DOHH2 (cell line): ENCODE measurements at regions not wholly inside any gene's neighbourhood (a gene's known extent, or its start where the extent isn't known, plus 50 kb on each side); places are given as distances from the start of the nearest gene placed in this dataset.

Source experiments
- H3F3A ChIP-seq: fragments of 200-600 bp; sonication (generic), shearing (Covaris generic); 2 replicates; pipeline ENCODE4 v1.6.0; 2016; ENCODE audit warnings: antibody characterized with exemption, mild to moderate bottlenecking; ENCODE audit not compliant: control insufficient read depth, insufficient read depth
- H3K27ac ChIP-seq: fragments of 200-600 bp; sonication (generic); 2 replicates; pipeline ENCODE4 v1.5.1; 2014; ENCODE audit warnings: low read depth, mild to moderate bottlenecking, low read length, moderate library complexity
- H3K27me3 ChIP-seq: fragments of 200-600 bp; sonication (generic); 2 replicates; pipeline ENCODE4 v1.6.1; 2014; ENCODE audit warnings: mild to moderate bottlenecking, low read length, mixed read lengths; ENCODE audit not compliant: control insufficient read depth
- H3K36me3 ChIP-seq: fragments of 200-600 bp; sonication (generic); 2 replicates; pipeline ENCODE4 v1.6.1; 2014; ENCODE audit warnings: mild to moderate bottlenecking, low read length, moderate library complexity, mixed read lengths; ENCODE audit not compliant: control insufficient read depth
- H3K4me1 ChIP-seq: fragments of 200-600 bp; sonication (generic); 2 replicates; pipeline ENCODE4 v1.6.1; 2014; ENCODE audit warnings: mild to moderate bottlenecking, low read length, mixed read lengths; ENCODE audit not compliant: control insufficient read depth
- H3K4me2 ChIP-seq: fragments of 200-600 bp; sonication (generic); 2 replicates; pipeline ENCODE4 v1.6.0; 2014; ENCODE audit warnings: mild to moderate bottlenecking, low read length, moderate library complexity
- H3K4me3 ChIP-seq: fragments of 200-600 bp; sonication (generic); 2 replicates; pipeline ENCODE4 v1.5.1; 2014; ENCODE audit warnings: mild to moderate bottlenecking, low read length, mixed read lengths
- H3K79me2 ChIP-seq: fragments of 200-600 bp; sonication (generic); 2 replicates; pipeline ENCODE4 v1.6.1; 2014; ENCODE audit warnings: mild to moderate bottlenecking, low read length, mixed read lengths; ENCODE audit not compliant: control insufficient read depth
- H3K9me2 ChIP-seq: fragments of 200-600 bp; sonication (generic); replicated peaks from 2 replicates; pipeline ENCODE4 v1.6.1; 2014; ENCODE audit warnings: mild to moderate bottlenecking, low read length, mixed read lengths; ENCODE audit not compliant: control insufficient read depth
- H3K9me3 ChIP-seq: fragments of 200-600 bp; sonication (generic); 2 replicates; pipeline ENCODE4 v1.6.1; 2014; ENCODE audit warnings: antibody characterized with exemption, low read length, mixed read lengths; ENCODE audit not compliant: control insufficient read depth, insufficient read depth
- H4K20me1 ChIP-seq: fragments of 200-600 bp; sonication (generic); 2 replicates; pipeline ENCODE4 v1.6.0; 2014; ENCODE audit warnings: low read depth, mild to moderate bottlenecking, antibody characterized with exemption, low read length, moderate library complexity; ENCODE audit not compliant: control insufficient read depth, insufficient read depth
- CTCF ChIP-seq: fragments of 200-600 bp; sonication (generic); IDR thresholded peaks from one replicate; pipeline ENCODE4 v1.5.1; 2014; ENCODE audit warnings: antibody characterized with exemption, mild to moderate bottlenecking, low read depth, low read length; ENCODE audit not compliant: poor library complexity, severe bottlenecking
- EZH2phosphoT487 ChIP-seq: fragments of 200-600 bp; sonication (generic); IDR thresholded peaks from 2 replicates; pipeline ENCODE4 v1.6.1; 2017; ENCODE audit warnings: borderline replicate concordance, mild to moderate bottlenecking, antibody characterized with exemption, low read length, moderate library complexity, mixed read lengths

DNA sequence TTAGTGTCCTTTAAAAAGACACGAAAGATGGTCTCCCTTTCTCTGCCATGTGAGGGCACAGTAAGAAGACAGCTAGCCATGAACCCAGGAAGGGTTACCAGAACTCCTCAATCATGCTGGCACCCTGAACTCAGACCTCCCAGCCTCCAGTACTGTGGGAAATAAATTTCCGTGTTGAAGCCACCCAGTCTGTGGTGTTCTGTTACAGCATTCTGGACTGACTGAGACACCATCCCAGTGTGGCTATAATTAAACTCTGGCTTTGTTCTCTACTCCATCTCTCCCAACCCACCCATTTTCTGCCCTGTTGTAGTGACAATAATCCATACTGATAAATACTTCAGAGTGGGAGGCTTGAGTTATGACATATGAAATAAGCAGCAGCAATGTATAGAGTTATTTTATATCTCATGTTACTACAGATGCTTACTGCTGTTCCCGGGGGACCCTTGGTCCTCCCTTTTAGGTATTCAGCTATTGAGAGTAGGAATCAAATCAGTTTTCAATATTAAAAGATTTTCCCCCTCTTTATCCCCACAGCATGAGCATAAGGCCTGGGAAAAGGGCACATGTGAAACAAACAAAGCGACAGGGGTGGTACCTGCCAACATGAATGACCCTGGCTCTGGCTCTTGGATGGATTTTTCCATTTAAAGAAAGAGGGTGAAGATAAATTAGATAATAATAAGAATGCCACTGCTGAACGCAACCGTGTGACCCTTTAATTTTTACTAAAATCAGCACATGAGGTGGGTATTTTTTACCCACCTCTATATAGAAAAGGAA, 224.3 kb upstream of the SLC35B3 start:
- Histone ChIP-seq H3F3A (no peaks in the 10 kb centered on the region), H3K4me3 (no peak overlapping the region), H3K4me1 (no peaks in the 10 kb centered on the region), H3K9me3 (no peaks in the 10 kb centered on the region), H3K4me2 (no peak overlapping the region), H3K79me2 (no peaks in the 10 kb centered on the region), H3K9me2 (no peaks in the 10 kb centered on the region), H4K20me1 (no peaks in the 10 kb centered on the region), H3K27me3 (no peaks in the 10 kb centered on the region), H3K27ac (no peak overlapping the region), H3K36me3 (no peaks in the 10 kb centered on the region)
- no peak for TF ChIP-seq CTCF
- TF ChIP-seq EZH2phosphoT487 = no peak

DNA sequence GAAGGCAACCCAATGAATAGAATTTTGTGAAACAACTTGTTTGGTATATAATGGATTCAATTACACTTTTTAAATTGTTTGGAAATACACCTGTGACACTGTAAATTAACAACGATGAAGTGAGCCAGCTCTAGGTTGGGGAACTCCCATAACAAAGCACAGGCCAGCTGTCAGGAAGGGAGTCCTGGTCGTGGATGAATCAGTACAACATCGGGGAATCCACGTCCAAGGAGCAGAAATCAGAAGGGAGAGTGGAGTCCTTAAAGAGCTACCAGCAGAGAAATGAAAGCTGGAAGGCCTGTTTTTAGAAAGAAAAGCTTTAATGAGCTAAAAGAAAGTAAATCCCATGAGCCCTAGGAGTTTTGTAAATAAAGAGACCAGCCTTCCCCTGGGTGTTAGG, 223.1 kb upstream of the SLC35B3 start:
- H3K9me3 ChIP-seq = no peaks in the 10 kb centered on the region
- H3K4me3 ChIP-seq = no peak overlapping the region
- no peaks in the 10 kb centered on the region for H3K36me3 ChIP-seq
- H3F3A ChIP-seq = no peaks in the 10 kb centered on the region
- H3K79me2 ChIP-seq = no peaks in the 10 kb centered on the region
- no peaks in the 10 kb centered on the region for H3K27me3 ChIP-seq
- H3K4me2 ChIP-seq = no peak overlapping the region
- no peaks in the 10 kb centered on the region for H3K9me2 ChIP-seq
- no peak overlapping the region for H3K27ac ChIP-seq
- H3K4me1 ChIP-seq = no peaks in the 10 kb centered on the region
- no peaks in the 10 kb centered on the region for H4K20me1 ChIP-seq
- no peak for TF ChIP-seq EZH2phosphoT487
- no peak for TF ChIP-seq CTCF

- H3K27ac ChIP-seq = no peak overlapping the region
These were observed 222.2 kb upstream of the SLC35B3 start for GRCh38 chr6:8657522-8657921.

More at GRCh38 chr6:8657522-8657921, 222.2 kb upstream of the SLC35B3 start:
- Histone ChIP-seq H3K79me2 (no peaks in the 10 kb centered on the region), H3K4me2 (no peak overlapping the region), H4K20me1 (no peaks in the 10 kb centered on the region), H3K27me3 (no peaks in the 10 kb centered on the region), H3K36me3 (no peaks in the 10 kb centered on the region), H3F3A (no peaks in the 10 kb centered on the region), H3K4me1 (no peaks in the 10 kb centered on the region), H3K4me3 (no peak overlapping the region), H3K9me3 (no peaks in the 10 kb centered on the region), H3K9me2 (no peaks in the 10 kb centered on the region)
- TF ChIP-seq EZH2phosphoT487 = no peak
- no peak for TF ChIP-seq CTCF
